ENCODE measurements at regions not wholly inside any gene's neighbourhood (a gene's known extent, or its start where the extent isn't known, plus 50 kb on each side); places are given as distances from the start of the nearest gene placed in this dataset.
"Not testable (repeated sequence)": the region's sequence is repeated elsewhere in the genome, so short reads cannot be mapped to it uniquely, and the experiment has no call there.

DNA sequence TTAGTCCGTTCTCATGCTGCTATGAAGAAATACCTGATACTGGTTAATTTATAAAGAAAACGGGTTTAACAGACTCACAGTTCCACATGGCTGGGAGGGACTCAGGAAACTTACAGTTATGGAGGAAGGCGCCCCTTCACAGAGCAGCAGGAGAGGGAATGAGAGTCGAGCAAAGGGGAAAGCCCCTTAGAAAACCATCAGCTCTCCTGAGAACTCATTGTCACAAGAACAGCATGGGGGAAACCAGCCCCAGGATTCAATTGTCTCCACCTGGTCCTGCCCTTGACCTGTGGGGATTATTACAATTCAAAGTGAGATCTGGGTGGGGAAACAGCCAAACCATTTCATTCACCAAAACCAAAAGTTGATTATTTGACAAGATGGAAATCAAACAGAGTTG, 101.8 kb downstream of the ATP6V0E2 start:
- not testable (repeated sequence) for TF ChIP-seq CTCF (IDR thresholded peaks at IDR 0.05); EP300 (IDR thresholded peaks at IDR 0.05; ENCODE audit: low read depth)
